Neural cell (in vitro differentiated cells): ENCODE measurements at regions not wholly inside any gene's neighbourhood (a gene's known extent, or its start where the extent isn't known, plus 50 kb on each side); places are given as distances from the start of the nearest gene placed in this dataset.

Experiments
- H2AFZ ChIP-seq: fragments of 200-600, 300-800 bp; sonication (generic), shearing (Covaris generic); 2 replicates; pipeline ENCODE4 v1.6.0; 2014; ENCODE audit warnings: low read depth, mild to moderate bottlenecking, antibody characterized with exemption, low read length, moderate library complexity
- H3F3A ChIP-seq: fragments of 200-600 bp; shearing (Covaris generic); 2 replicates; pipeline ENCODE4 v1.6.1; 2016; ENCODE audit warnings: mild to moderate bottlenecking, moderate library complexity, mixed read lengths, antibody characterized with exemption, low read length; ENCODE audit not compliant: insufficient read depth, poor library complexity, severe bottlenecking
- H3K27ac ChIP-seq: fragments of 200-600, 300-800 bp; sonication (generic), shearing (Covaris generic); 2 replicates; pipeline ENCODE4 v1.5.1; 2014; ENCODE audit warnings: mild to moderate bottlenecking, low read length, moderate library complexity
- H3K27me3 ChIP-seq: fragments of 300-800, 200-600 bp; sonication (generic), shearing (Covaris generic); 2 replicates; pipeline ENCODE4 v1.6.0; 2014; ENCODE audit warnings: mild to moderate bottlenecking, low read depth, low read length, moderate library complexity; ENCODE audit not compliant: insufficient read depth
- H3K36me3 ChIP-seq: fragments of 300-800, 200-600 bp; sonication (generic), shearing (Covaris generic); 2 replicates; pipeline ENCODE4 v1.5.1; 2014; ENCODE audit warnings: mild to moderate bottlenecking, antibody characterized with exemption, low read length, moderate library complexity; ENCODE audit not compliant: insufficient read depth
- H3K4me2 ChIP-seq: fragments of 300-800, 200-600 bp; sonication (generic), shearing (Covaris generic); 2 replicates; pipeline ENCODE4 v1.6.0; 2014; ENCODE audit warnings: mild to moderate bottlenecking, low read length
- H3K4me3 ChIP-seq: fragments of 300-800, 200-600 bp; sonication (generic), shearing (Covaris generic); 2 replicates; pipeline ENCODE4 v1.5.1; 2014; ENCODE audit warnings: mild to moderate bottlenecking, low read length, moderate library complexity
- H3K79me2 ChIP-seq: fragments of 200-600 bp; shearing (Covaris generic); replicated peaks from 2 replicates; pipeline ENCODE4 v1.6.0; 2014; ENCODE audit warnings: mild to moderate bottlenecking, low read length, moderate library complexity; ENCODE audit not compliant: insufficient read depth
- H3K9ac ChIP-seq: fragments of 300-800, 200-600 bp; sonication (generic), shearing (Covaris generic); 2 replicates; pipeline ENCODE4 v1.6.1; 2016; ENCODE audit warnings: mild to moderate bottlenecking, low read length, mixed read lengths
- H3K9me2 ChIP-seq: fragments of 200-600 bp; shearing (Covaris generic); 2 replicates; pipeline ENCODE4 v1.6.1; 2016; ENCODE audit warnings: mild to moderate bottlenecking, low read length, mixed read lengths; ENCODE audit not compliant: insufficient read depth
- H3K9me3 ChIP-seq: fragments of 200-600, 300-800 bp; sonication (generic), shearing (Covaris generic); 2 replicates; pipeline ENCODE4 v1.6.1; 2016; ENCODE audit warnings: mild to moderate bottlenecking, mixed run types, low read length, moderate library complexity, mixed read lengths
- H4K20me1 ChIP-seq: fragments of 200-600 bp; shearing (Covaris generic); 2 replicates; pipeline ENCODE4 v1.6.1; 2016; ENCODE audit warnings: mild to moderate bottlenecking, mixed run types; ENCODE audit not compliant: insufficient read depth
- EP300 ChIP-seq: fragments of 450-650 bp; conservative IDR thresholded peaks from 2 replicates; pipeline ENCODE4 v1.6.1; 2014; ENCODE audit warnings: antibody characterized with exemption, mild to moderate bottlenecking, moderate library complexity; ENCODE audit not compliant: poor library complexity, severe bottlenecking
- EZH2 ChIP-seq: fragments of 200-600, 300-800 bp; shearing (Covaris generic), sonication (generic); IDR thresholded peaks from 2 replicates; pipeline ENCODE4 v1.6.1; 2014; ENCODE audit warnings: antibody characterized with exemption, low read length, borderline replicate concordance, mild to moderate bottlenecking; ENCODE audit not compliant: insufficient read depth, poor library complexity, severe bottlenecking
- MXI1 ChIP-seq: fragments of 450-650 bp; conservative IDR thresholded peaks from 2 replicates; pipeline ENCODE4 v1.6.1; 2014; ENCODE audit warnings: antibody characterized with exemption, mild to moderate bottlenecking; ENCODE audit not compliant: poor library complexity, severe bottlenecking
- POLR2AphosphoS5 ChIP-seq: IDR thresholded peaks from 2 replicates; pipeline ENCODE4 v1.6.1; 2012
- RAD21 ChIP-seq: fragments of 450-650 bp; conservative IDR thresholded peaks from 2 replicates; pipeline ENCODE4 v1.6.1; 2014; ENCODE audit warnings: antibody characterized with exemption, mild to moderate bottlenecking, moderate library complexity
- SMC3 ChIP-seq: fragments of 450-650 bp; conservative IDR thresholded peaks from 2 replicates; pipeline ENCODE4 v1.6.1; 2014; ENCODE audit warnings: antibody characterized with exemption, mild to moderate bottlenecking, moderate library complexity; ENCODE audit not compliant: poor library complexity
- TAF1 ChIP-seq: IDR thresholded peaks from 2 replicates; pipeline ENCODE4 v1.6.1; 2012; ENCODE audit warnings: low read depth
- TF ChIP-seq, protein P1 (sequence below): fragments of 450-650 bp; IDR thresholded peaks from 2 replicates; pipeline ENCODE4 v1.5.1; 2014; ENCODE audit warnings: antibody characterized with exemption, mild to moderate bottlenecking, moderate library complexity; ENCODE audit not compliant: poor library complexity, severe bottlenecking
- TF ChIP-seq, protein P2 (sequence below): IDR thresholded peaks from 2 replicates; pipeline ENCODE4 v1.6.1; 2012; ENCODE audit warnings: borderline replicate concordance

DNA sequence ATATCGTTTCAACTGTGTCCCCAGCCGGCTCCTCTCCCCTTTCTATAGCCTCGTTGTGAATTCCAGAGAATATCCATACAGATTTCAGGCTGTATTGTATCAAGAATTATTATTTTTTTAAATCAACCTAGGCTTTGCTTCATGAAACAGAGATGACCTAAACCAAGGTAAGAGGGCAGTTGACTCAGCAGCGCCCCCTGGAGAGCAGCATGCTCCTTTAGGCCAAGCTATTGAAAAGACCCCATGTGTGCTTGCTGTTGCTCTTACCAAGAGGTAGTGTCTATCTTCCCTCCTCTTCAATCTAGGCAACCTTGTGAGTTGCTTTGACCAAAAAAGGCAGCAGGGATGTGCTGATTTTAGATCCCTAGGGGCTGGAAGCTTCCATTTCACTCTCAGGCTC is 426.7 kb upstream of the SMIM21 start:
- Histone ChIP-seq H3K27me3 (no peaks in the 10 kb centered on the region), H2AFZ (no peak overlapping the region), H3K27ac (no peak overlapping the region), H3K9me3 (no peaks in the 10 kb centered on the region), H3K36me3 (no peaks in the 10 kb centered on the region), H3K79me2 (no peaks in the 10 kb centered on the region), H4K20me1 (no peaks in the 10 kb centered on the region), H3K9ac (no peak overlapping the region), H3K4me3 (no peak overlapping the region), H3K9me2 (no peaks in the 10 kb centered on the region), H3F3A (no peaks in the 10 kb centered on the region), H3K4me2 (no peak overlapping the region)
- TF ChIP-seq RAD21 (no peak), POLR2AphosphoS5 (no peak), EZH2 (no peak), TAF1 (no peak), MXI1 (no peak), SMC3 (no peak), EP300 (no peak)
- TF ChIP-seq, protein P1, sequence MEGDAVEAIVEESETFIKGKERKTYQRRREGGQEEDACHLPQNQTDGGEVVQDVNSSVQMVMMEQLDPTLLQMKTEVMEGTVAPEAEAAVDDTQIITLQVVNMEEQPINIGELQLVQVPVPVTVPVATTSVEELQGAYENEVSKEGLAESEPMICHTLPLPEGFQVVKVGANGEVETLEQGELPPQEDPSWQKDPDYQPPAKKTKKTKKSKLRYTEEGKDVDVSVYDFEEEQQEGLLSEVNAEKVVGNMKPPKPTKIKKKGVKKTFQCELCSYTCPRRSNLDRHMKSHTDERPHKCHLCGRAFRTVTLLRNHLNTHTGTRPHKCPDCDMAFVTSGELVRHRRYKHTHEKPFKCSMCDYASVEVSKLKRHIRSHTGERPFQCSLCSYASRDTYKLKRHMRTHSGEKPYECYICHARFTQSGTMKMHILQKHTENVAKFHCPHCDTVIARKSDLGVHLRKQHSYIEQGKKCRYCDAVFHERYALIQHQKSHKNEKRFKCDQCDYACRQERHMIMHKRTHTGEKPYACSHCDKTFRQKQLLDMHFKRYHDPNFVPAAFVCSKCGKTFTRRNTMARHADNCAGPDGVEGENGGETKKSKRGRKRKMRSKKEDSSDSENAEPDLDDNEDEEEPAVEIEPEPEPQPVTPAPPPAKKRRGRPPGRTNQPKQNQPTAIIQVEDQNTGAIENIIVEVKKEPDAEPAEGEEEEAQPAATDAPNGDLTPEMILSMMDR = no peak
- TF ChIP-seq, protein P2, sequence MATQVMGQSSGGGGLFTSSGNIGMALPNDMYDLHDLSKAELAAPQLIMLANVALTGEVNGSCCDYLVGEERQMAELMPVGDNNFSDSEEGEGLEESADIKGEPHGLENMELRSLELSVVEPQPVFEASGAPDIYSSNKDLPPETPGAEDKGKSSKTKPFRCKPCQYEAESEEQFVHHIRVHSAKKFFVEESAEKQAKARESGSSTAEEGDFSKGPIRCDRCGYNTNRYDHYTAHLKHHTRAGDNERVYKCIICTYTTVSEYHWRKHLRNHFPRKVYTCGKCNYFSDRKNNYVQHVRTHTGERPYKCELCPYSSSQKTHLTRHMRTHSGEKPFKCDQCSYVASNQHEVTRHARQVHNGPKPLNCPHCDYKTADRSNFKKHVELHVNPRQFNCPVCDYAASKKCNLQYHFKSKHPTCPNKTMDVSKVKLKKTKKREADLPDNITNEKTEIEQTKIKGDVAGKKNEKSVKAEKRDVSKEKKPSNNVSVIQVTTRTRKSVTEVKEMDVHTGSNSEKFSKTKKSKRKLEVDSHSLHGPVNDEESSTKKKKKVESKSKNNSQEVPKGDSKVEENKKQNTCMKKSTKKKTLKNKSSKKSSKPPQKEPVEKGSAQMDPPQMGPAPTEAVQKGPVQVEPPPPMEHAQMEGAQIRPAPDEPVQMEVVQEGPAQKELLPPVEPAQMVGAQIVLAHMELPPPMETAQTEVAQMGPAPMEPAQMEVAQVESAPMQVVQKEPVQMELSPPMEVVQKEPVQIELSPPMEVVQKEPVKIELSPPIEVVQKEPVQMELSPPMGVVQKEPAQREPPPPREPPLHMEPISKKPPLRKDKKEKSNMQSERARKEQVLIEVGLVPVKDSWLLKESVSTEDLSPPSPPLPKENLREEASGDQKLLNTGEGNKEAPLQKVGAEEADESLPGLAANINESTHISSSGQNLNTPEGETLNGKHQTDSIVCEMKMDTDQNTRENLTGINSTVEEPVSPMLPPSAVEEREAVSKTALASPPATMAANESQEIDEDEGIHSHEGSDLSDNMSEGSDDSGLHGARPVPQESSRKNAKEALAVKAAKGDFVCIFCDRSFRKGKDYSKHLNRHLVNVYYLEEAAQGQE = no peak

DNA sequence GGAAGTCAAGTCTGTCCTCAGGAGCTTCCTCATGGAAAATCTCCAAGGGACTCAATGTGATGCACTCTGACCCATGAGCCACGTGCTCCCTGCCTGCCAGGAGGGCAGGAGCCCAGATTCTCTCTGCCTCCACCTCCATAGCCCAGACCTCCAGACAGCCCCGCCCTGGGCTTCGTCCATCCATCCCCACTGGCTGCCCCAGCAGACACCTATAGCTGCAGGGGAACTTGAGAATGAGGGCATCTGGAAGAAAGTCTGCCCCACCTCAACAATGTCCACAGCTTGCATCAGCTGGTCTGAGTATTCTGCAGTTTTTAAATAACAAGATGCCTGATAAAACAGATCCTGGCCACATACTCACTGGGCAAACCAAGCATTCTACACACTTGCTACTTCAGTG is 418.8 kb upstream of the SMIM21 start:
- TF ChIP-seq SMC3 (no peak), POLR2AphosphoS5 (no peak), MXI1 (no peak), EP300 (no peak), TAF1 (no peak)
- TF ChIP-seq, protein P1 = no peak
- no peak overlapping the region for H3K4me3 ChIP-seq
- no peak overlapping the region for H2AFZ ChIP-seq
- no peaks in the 10 kb centered on the region for H3K27me3 ChIP-seq
- H3K79me2 ChIP-seq = no peaks in the 10 kb centered on the region
- no peaks in the 10 kb centered on the region for H3K9me3 ChIP-seq
- no peaks in the 10 kb centered on the region for H4K20me1 ChIP-seq
- H3K9ac ChIP-seq = no peak overlapping the region
- no peak overlapping the region for H3K4me2 ChIP-seq
- no peak overlapping the region for H3K27ac ChIP-seq
- H3K36me3 ChIP-seq = no peaks in the 10 kb centered on the region
- no peaks in the 10 kb centered on the region for H3F3A ChIP-seq
- no peaks in the 10 kb centered on the region for H3K9me2 ChIP-seq
